ENCODE measurements at regions not wholly inside any gene's neighbourhood (a gene's known extent, or its start where the extent isn't known, plus 50 kb on each side); places are given as distances from the start of the nearest gene placed in this dataset.

DNA sequence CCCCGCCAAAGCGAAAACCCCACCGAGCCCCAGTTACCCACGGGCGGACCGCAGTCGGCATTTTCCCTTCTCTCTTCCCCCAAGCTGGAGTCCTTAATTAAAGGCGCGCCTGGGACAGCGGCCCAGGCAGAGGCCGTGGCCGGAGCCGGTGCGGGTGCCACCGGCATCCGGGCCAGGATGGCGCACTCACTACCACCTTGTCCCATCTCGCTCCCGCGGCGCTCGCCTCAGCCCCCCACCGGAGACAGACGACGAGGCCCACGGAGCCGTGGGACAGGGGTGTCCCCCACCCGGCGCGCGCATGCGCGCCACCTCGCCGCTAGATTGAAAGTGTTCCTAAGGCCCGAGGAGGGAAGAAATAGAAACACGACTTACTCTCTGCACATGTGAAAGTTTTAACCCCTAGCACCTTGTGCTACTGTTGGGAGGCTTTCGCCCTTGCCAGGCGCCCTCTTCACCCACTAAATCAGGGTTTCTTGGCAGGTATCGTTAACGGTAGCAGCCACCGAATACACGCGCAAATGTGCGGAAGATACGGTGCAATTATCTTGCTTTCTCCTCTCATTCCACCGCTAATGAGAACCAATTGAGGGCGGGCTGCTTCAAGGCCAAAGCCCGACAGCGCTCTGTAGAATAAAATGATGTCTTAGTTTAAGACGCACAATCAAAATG lies 64.3 kb upstream of the CCDC160 start:
- intact Hi-C loops (cut with micrococcal nuclease): loop anchor here (1.0 to 5.0 kb wide), 2 partner anchors 14 to 290 kb away; partner anchors contain the start of gene HPRT1

- intact Hi-C loops (cut with micrococcal nuclease): loop anchor here (1.0 to 5.0 kb wide), 2 partner anchors 13 to 289 kb away; partner anchors contain the start of gene HPRT1
These were observed 63.3 kb upstream of the CCDC160 start for GRCh38 chrX:134173541-134174272.

- intact Hi-C loops (cut with micrococcal nuclease): loop anchor here (5.0 kb wide), 1 partner anchor 288 kb away; the partner anchor contains the start of gene HPRT1
These were observed 62.7 kb upstream of the CCDC160 start for GRCh38 chrX:134174273-134174660.

DNA sequence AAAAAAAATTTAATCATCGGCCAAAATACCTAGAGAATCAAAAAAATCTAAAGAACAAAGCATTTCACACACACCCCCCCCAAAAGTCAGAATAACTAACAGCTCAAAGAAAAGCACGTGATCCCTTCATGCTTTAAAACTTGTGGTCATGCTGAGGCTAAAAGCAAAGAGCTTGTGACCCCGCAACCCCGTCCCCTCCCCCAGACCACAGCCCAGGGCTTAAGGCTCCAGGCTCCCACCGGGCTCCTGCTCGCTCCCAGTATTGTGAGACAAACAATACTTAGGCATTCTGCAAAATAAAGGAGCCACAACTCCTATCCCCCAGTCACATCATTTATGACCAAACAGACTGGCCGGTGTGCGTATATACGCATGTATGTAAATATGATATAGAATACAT lies 62.1 kb upstream of the CCDC160 start:
- intact Hi-C loops (cut with micrococcal nuclease): loop anchor here (5.0 kb wide), 1 partner anchor 287 kb away; the partner anchor contains the start of gene HPRT1

- intact Hi-C loops (cut with micrococcal nuclease): no loop called here
These were observed 59.5 kb upstream of the CCDC160 start for GRCh38 chrX:134177527-134177926.

GRCh38 chrX:134180601-134181274 lies 56.2 kb upstream of the CCDC160 start:
- intact Hi-C loops (cut with micrococcal nuclease): loop anchor here (10.0 kb wide), 2 partner anchors 624 to 1696 kb away; partner anchors contain the start of gene MBNL3

DNA sequence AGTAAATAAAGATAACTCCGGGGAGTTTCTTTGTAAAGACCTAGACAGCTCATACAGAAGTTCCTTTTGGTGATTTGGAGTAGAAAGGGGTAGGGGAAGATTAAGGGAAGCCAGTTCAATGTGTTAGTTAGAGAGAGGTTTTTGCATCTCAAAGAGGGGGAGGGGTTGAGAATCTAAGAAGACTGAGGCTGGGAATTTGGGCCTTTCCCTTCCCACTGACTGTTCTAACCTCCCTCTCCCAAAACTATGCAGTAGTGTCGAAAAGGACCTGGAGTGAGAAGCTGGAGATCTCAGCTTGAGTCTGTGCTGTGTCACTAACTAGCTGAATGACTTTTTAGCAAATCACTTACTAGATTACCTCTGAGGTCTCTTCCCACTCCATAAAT lies 55.7 kb upstream of the CCDC160 start:
- intact Hi-C loops (cut with micrococcal nuclease): loop anchor here (10.0 kb wide), 2 partner anchors 624 to 1696 kb away; partner anchors contain the start of gene MBNL3

DNA sequence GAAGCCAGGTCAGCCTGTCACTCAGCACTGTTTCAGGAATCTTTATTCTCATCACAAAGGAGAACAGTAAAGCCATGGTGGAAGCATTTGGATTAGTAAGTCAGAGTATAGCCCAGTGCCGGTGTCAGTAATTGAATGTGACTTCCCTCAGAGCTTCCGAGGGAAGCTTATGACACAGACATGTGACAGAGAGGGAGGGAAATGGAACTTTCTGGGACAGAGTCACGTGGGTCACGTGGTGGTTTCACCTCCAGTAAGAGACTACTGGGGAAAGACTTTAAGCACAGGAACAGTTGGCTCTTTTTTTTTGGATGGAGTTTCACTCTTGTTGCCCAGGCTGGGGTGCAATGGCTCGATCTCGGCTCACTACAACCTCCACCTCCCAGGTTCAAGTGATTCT lies 53.3 kb upstream of the CCDC160 start:
- intact Hi-C loops (cut with micrococcal nuclease): loop anchor here (10.0 kb wide), 2 partner anchors 621 to 1699 kb away; partner anchors contain the start of gene MBNL3

GRCh38 chrX:134184936-134185335 lies 52.0 kb upstream of the CCDC160 start:
- intact Hi-C loops (cut with micrococcal nuclease): loop anchor here (5.0 to 10.0 kb wide), 3 partner anchors 263 to 1700 kb away; partner anchors contain the start of gene MBNL3

GRCh38 chrX:134186362-134187121 lies 50.4 kb upstream of the CCDC160 start:
- intact Hi-C loops (cut with micrococcal nuclease): loop anchor here (1.0 to 10.0 kb wide), 7 partner anchors 13 to 1702 kb away; partner anchors contain the start of gene MBNL3

Measured in T-helper 2 cell treated with Interferon-gamma antibody and Interleukin-4, amounts not matched to agents 100 ng/mL and 5 ng/mL, for 36 hours (primary cell).